ENCODE measurements at regions not wholly inside any gene's neighbourhood (a gene's known extent, or its start where the extent isn't known, plus 50 kb on each side); places are given as distances from the start of the nearest gene placed in this dataset.
"Not testable (repeated sequence)": the region's sequence is repeated elsewhere in the genome, so short reads cannot be mapped to it uniquely, and the experiment has no call there.

DNA sequence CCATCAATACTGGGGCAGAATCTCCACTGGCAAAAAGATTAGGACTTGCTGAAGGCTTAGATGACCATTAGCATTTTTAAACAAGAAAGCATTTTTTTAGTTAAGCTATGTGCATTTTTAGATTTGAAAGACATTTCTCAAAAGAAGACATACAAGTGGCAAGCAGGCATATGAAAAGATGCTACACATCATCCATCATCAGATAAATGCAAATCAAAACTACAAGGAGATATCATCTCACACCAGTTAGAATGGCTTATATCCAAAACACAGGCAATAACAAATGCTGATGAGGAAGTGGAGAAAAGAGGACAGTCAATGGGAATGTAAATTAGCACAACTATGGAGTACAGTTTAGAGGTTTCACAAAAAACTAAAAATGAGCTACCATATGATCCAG lies 195.6 kb upstream of the TNC start:
- no peak for DNase-seq

DNA sequence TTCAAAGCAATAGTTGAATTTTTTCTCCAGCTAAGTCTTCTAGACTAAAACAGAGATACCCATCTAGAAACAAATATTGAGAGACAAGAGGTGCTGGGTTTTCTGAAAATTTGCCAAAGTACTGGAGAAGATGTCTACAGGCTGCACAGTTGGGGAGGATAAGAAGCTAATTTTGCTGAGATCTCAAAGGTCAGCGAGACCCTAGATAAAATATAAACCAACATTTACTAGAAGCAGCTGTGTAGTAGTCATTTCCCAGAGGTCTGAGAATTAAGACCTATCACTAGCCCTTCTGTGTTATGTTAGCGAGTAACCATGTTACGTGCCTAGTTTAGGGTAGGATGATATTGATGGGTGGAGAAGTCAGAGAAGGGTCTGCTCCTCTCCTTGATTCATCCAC lies 208.5 kb upstream of the TNC start:
- no peak for DNase-seq

DNA sequence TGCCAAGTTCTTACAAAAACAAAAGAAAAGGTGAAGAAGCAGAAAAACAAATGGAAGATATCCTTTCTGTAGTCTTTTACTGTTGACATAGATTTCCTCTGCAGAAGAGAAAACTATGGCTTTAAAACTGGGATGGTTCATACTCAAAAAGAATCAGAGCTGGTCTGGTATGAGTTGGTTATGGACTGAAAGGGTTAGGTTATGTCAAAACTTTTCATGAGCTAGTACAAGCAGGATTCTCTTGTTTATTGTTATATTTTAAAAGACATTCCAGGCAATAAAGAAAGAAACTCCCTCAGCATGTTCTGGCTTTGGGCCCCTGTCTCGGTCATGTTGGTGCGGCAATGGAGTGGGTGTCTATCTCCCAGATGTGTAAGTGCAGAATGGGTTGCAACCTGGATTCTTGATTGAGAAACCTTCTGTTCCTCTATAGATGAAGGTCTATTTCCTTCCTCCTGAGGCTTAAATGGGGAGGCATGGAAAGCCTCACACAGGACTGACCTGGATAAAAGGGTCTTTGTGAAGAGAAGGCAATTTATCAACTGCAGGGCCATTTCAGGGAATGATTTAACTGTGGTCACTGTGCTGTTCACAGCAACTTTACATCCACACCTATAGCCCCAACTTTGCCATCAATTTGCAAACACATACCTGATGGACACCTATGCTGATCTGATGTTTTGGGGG lies 209.6 kb upstream of the TNC start:
- no peak for DNase-seq

DNA sequence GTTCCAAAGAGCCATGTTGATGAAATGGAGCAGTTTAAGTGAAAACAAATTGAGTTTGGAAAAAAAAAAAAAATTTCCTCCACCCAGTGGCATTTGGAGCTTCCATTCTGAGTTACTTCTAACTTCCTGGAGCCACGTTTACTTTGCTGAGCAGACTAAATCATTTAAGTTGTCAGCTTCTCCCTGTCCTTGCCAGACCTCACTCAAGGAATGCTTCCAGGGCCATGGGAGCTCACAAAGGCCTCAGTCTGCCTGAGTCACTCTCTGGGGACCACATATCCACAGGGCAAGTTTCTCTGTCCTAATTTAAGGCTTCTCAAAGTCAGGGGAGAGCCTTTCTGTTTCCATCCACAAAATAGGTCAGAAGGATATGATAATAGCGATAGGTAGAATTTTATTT lies 210.3 kb upstream of the TNC start:
- DNase-seq: no peak

DNA sequence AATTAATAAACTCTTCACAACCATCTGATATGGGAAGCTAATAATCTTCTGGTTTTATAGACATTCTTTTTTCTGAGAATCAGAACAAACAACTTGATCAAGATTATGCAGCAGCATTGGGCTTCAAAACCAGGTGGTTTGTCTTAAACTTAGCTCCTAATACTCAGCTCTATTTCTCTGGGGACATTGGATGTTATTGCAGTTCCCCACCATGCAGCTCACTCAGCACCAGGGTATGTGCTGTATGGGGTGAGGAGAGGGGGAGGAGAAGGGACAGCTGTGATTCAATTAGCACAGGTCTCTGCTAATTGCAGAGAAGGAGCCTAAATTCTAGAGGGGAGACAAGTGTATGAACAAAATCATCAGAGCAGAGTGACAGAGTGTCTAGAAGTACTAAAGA lies 210.7 kb upstream of the TNC start:
- no peak for DNase-seq

DNA sequence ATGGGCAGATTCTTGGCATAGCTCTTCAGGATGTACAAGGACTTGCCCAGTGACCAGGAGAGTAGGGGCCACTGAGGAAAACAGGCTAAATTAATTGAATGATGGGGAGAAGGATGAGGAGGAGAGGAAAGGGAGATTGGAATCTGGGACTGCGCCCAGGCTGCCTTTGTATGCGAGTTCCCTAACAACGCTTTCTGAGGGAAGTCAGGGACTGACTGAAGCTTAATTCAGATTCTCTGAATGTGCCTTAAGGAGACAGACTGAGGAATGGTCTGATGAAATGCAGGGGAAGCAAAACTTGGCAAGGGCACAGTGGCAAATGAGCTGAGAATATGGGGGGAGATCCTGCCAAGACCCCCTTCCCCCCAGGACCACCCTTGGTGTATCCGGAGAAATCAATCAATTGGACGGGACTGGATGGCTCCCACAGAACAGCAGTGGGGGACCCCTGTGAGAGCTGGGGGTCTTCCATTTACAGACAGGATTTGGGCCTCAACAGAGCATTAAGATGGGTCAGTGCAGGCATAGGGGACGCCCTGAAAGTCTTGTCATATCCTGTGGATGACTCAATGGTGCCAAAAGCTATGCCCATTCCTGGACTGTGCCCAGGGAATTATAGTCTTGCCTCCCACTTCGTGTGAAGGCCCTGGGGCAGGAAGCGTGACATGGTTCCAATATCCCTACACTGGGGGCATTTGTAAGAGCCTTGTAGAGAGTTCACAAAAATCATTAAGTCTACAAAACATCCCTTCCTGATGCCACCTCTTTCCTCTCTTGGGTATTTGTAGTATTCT lies 215.5 kb upstream of the TNC start:
- no peak for DNase-seq

DNA sequence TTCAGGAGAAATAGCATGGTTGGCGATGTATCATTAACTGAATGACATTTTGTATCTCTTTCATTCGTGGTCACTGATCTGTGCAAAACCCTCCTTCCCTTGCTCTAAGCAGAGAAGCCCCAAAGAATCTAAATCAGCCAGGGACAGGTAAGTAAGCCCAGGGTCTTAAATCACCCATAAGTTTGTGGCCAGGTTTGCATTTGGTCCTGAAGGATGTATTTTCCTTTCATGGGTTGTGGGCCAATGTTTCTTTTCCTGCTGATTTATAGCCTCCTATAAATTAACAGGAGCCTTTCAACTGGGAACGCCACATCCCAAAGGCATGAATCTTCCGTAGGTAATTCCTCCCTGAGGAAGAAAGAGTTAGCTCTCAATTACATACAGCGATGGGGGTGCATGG lies 217.5 kb upstream of the TNC start:
- no peak for DNase-seq

DNA sequence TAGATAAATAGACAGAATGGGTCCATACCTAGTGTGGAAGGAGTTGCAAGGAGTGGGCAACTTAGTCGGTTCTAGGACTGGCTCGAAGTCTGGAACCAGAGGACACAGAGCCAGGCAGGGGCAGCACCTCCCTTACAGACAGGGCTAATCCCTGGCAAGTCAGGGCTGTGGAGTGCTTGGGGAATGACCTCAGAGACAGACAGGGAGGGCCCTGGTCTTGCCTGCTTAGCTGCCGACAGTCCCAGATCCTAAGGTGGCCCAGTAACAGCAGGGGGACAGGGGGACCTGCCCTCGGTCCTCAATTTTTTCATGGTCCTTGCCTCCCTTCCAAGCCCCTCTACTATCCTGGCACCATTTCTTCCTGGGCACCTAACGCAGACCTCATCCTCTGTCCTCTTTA lies 222.4 kb upstream of the TNC start:
- no peak for DNase-seq

DNA sequence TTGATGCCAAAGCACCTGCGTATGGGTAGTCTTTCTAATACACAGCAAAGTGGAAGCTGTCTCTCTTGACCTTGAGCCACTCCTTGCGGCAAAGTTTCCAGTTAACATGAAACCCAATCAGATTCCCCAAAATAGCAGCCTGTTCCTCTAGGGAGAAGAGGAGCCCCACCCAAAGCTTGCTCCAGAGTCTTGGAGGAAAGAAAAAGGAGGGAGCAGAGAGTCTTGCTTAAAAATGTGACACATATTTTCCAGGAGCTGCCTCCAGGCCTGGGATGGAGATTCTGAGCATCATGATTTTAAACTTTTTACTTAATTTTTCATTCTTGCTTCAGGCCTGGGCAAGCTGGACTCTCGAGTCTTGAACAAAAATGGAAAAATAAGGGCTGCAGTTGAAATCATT lies 223.5 kb upstream of the TNC start:
- no peak for DNase-seq

DNA sequence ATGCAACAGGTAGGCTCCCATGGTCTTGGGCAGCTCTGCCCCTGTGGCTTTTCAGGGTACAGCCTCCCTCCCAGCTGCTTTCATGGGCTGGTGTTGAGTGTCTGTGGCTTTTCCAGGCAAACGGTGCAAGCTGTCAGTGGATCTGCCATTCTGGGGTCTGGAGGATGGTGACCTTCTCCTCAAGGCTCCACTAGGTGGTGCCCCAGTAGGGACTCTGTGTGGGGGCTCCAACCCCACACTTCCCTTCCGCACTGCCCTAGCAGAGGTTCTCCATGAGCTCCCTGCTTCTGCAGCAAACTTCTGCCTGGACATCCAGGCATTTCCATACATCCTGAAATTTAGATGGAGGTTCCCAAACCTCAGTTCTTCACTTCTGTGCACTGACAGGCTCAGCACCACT lies 229.8 kb upstream of the TNC start:
- DNase-seq: not testable (repeated sequence)

DNA sequence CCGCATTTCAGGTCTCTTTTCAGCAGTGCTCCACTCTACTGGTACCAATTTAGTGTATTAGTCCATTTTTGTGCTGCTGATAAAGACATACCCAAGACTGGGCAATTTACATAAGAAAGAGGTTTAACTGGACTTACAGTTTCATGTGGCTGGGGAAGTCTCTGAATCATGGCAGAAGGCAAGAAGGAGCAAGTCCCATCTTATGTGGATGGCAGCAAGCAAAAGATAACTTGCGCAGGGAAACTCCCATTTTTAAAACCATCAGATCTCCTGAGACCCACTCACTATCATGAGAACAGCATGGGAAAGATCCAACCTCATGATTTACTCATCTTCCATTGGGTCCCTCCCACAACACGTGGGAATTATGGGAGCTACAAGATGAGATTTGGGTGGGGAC lies 231.0 kb upstream of the TNC start:
- DNase-seq: not testable (repeated sequence)

DNA sequence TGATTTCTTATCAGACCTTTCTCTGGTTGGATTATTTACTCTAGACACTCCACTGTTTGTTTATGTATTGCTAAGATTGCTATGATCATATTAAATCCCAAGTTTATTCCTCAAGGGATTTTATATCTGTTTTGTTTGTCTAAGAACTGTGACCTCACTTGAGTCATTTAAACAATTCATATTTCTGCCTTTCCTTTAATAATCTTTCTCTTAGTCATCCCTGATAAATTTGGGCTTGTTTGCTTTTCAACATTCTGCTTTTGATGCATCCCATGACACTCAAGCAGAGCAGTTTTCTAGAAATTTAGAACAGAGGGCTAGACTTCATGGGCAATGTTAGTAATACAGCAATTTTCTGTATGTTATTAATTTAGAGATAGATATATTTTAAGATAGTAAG lies 231.6 kb upstream of the TNC start:
- DNase-seq: no peak

DNA sequence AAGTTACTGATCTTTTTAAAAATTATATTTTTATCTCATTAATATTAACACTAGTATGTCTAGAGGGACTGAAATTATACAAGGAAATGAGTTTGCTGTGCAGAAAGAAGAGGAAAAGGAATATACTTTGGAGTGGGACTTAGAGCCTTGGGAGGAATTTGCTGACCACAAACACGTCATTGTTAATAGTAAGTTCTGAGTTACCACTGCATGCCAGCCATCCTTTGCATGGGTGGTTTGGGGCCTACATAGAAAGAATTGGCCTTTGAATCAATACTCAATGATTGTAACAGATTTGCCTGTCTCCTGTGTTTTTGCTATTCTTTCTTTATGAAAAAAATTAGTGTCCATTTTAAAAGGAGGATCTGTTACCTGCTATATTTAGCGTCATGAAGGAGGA lies 232.6 kb upstream of the TNC start:
- DNase-seq: no peak

DNA sequence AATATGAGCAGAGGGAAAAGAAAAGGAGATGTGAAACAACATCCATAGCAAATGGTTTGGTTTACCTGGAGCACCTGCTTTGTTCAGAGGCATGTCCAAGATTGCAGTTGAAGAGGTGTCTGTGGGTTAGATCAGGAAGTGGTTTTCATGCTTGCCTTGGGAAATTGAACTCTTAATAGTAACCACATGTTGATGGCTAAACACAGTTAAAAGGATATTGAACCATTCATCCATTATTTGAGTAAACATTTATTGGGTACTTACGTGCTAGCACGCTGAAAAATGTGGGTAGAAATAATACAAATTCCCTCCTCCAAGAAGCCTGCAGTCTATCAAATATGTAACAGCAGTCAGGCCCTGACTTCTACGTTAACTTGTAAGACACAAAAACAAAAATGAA lies 235.7 kb upstream of the TNC start:
- DNase-seq: no peak

DNA sequence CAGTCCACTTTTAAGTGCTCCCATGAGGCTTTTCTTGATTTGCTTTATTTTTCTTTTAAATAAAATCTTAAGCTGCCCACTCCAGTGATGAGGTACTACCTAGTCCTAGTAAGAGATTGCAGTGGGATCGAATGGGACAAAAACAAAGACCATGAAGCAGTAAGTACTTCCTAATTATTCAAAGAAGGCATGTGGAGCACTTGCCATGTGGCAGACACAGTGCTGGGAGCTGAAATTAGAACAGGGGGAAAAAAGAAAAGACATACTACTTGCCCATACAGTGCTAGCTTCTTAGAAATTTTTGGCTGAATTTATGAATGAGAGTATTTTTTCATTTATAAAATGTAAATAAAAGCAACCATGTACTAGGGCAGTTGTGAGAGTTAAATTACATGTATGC lies 239.9 kb upstream of the TNC start:
- DNase-seq: no peak

DNA sequence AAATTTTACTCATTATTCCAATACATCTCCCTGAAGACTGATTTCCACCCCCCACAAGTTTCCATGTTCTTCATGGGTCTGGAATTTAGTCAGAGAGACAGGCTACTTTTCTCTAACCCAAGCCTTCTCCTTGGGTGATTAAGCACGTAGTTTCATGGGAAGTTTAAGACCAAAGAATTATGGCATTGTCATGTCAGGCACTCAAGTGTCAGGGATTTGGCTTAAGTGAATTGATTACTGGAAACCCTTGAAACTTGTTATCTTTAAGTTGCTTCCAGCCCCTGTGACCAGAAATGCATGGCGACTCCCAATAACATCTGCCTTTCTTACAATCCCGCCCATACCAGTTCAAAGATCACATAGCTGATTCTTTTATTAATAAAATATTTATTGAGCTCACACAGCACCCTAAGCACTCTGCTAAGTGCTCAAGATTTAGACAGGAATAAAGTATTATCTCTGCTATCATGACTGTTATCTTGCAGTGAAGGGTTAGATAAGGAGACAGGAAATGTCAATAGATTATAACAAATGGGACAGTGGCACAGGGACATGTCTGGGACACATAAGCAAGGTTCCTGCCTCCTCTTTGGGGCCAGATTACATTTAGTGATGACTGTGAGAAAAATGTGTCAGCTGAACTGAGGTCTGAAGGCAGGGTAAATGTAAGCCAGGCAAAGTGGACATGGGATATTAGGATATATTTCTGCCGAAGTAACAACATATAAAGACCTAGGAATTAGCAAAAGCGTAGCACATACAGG lies 241.2 kb upstream of the TNC start:
- no peak for DNase-seq

DNA sequence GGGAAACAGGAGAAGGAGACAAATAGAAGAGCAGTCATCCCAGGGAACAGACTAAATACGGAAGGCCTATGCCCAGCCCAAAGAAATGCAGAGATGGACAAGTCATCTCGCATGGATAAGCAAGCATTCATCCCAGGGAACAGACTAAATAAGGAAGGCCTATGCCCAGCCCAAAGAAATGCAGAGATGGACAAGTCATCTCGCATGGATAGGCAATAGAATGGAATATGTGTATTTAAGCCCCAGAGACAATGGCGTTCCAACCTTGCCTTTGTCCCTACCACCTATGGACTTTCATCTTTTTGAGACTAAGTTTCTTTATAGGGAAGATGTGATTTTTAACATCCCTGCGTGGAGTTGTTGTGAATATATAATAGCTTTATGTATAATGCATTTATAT lies 242.2 kb upstream of the TNC start:
- no peak for DNase-seq

DNA sequence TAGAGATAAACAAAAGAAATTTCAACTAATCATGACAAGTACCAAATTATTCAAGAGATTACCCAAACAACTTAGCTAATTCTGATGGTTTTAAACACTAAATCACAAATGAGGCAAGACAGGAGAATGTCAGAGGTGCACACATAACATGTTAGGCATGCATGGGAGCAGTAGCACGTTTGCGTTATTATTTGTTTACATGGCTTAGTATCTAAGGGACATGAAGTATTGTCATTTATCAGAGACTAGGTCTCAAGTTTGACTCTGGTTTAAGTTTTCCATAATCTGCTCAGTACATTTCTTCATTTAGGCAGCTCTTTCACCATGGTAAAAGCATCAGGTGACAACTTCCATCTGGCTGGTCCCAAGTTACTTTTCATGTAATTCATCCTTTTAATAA lies 244.1 kb upstream of the TNC start:
- no peak for DNase-seq

DNA sequence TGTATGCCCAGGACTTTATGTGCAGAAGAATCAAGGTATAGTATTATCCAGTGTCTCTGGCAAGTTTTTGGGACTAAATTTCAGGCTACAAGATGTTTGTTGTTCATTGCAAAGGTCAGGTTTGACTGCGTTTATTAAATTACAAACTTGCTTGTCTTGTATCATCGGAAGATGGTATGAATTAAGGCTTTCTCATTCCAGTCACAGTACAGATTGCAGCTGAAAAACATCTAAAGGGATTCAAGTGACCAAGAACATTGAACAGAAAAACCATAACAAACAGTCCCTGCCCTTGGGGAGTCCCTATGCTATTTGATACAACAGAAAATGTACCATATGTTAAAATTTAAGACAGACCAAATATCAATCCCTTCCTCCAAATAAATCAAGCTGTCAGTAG lies 244.7 kb upstream of the TNC start:
- no peak for DNase-seq

DNA sequence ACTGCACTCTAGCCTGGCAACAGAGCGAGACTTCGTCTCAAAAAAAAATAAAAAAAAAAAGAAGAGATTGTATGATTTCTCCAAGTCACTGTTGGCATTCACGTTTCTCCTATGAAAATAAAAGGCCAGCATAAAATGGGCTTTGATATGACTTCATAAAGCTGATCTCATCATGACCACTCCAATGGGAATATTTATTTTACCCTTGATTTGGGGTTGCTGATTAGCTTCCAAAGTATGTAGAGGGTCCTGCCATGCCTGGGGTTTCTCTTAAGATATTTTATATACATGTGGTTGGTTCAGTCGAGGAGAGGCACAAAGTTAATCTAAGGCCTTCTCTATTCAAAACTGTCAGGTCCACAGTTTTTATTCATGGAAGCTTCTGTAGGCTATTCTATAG lies 247.0 kb upstream of the TNC start:
- no peak for DNase-seq

DNA sequence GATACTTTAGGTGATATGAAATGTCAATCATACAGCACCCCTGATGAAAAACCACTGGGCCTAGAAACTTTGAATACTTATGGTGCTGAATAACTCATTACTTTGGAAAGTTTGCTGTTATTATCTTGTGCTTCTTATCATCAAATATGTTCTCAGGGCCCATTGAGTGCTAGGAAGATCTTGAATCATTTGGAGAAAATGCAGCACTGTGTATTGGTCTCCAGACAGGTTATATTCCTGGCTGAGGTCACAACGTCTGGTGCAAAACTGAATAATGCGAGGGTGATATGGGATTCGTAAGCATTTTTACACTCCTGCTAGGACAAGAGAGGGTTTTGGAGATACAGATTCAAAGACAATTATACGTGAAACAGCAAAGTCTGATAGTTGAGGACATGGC lies 249.4 kb upstream of the TNC start:
- DNase-seq: no peak

DNA sequence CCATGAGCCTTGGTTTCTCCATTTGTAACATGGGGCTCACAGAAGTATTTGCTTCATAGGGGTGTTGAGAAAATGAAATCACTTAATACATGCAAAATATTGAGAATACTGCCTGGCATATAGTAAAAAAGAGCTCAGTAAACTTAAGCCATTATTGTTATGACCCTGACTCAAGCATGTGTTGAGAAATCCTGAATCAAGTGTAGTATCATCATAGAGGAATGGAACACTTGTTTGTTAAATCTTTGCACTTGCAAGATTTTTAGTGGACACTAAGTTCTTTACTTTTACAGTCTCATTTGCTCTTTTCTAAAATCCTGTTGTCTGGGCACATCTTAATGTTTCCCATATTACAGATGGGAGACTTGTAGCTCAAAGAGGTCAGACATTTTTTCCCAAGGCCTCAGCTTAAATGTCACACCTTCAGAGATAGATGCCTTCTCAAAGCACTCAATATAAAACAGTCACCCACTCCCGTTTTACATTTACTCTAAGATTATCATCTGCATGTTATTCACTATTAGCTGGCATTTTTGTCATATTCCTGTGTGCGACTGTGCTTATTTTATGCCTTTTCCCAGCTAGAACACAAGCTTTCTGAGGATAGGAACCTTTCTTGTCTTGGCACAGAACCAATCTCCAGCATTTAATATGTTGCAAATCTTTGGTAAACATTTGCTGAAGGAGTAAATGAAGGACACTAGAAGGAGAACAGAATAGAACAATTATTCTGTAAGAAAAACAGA lies 250.0 kb upstream of the TNC start:
- no peak for DNase-seq

DNA sequence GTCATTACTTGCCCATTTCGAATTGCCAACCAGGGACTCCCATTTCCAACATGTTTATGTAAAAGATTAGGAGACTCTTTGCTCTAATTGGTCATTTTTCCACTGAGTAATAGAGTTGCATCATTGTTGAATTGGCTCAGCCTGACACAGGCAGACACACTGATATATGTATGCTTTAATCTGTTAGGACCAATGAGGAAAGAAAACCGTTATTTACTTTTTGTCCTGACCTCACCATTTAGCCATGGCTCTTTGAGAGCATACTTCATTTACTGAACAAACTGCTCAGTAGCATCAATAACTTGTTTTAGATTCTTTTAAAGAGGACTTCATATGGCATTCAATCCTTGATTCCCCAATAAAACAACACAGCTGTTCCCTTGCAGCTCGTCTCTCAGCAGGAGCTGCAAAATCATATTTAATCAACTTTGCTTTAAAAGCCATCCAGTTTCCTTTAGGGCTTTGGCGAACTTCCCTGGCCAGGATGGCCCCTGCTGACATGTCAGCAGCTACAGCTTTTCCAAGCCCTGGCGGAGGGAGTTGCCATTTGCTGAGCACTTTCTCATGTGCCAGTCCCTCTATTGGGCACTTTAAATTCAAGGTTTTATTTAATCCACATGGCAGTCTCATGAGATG lies 251.5 kb upstream of the TNC start:
- DNase-seq: no peak
